Esophagus squamous epithelium (tissue), 4 donors: ENCODE measurements at regions not wholly inside any gene's neighbourhood (a gene's known extent, or its start where the extent isn't known, plus 50 kb on each side); places are given as distances from the start of the nearest gene placed in this dataset.
"Not testable (repeated sequence)": the region's sequence is repeated elsewhere in the genome, so short reads cannot be mapped to it uniquely, and the experiment has no call there.

Experiments
- CTCF ChIP-seq, 6 experiments: fragments of 450-650 bp in 4 of 6; fragments of 200-600 bp in 2 of 6; sonication (generic) in 2 of 6; IDR thresholded peaks; one replicate each; pipeline ENCODE4 v1.5.1; 2016 to 2019; ENCODE audit warnings: antibody characterized with exemption in 6 of 6, mild to moderate bottlenecking in 4 of 6, moderate library complexity in 4 of 6
- POLR2A ChIP-seq, 4 donors: fragments of 450-650 bp; IDR thresholded peaks; one replicate each; pipeline ENCODE4 v1.6.1; 2017; ENCODE audit warnings: antibody characterized with exemption in 4 of 4, mild to moderate bottlenecking in 4 of 4, moderate library complexity in 3 of 4

- not testable (repeated sequence) for TF ChIP-seq CTCF, POLR2A (IDR thresholded peaks at IDR 0.05)
Measured at GRCh38 chr3:75960031-75960430, 174.7 kb upstream of the ZNF717 start.
